GM21515 (cell line): ENCODE measurements at regions not wholly inside any gene's neighbourhood (a gene's known extent, or its start where the extent isn't known, plus 50 kb on each side); places are given as distances from the start of the nearest gene placed in this dataset.

Experiments
- ATAC-seq: cut with Tn5 transposase; IDR thresholded peaks from one replicate; pipeline ENCODE4 v1.9.1; 2021; ENCODE audit not compliant: unreplicated experiment

GRCh38 chr13:40069173-40070044 lies 413.9 kb downstream of the COG6 start:
- no peak for ATAC-seq

GRCh38 chr13:40070357-40070756 lies 414.9 kb downstream of the COG6 start:
- ATAC-seq: no peak

- ATAC-seq: no peak
Measured at GRCh38 chr13:40072663-40073120, 417.2 kb downstream of the COG6 start.

- no peak for ATAC-seq
Measured at GRCh38 chr13:40074338-40074737, 418.9 kb downstream of the COG6 start.

GRCh38 chr13:40075281-40075680 lies 419.8 kb downstream of the COG6 start:
- ATAC-seq: no peak

- no peak for ATAC-seq
Measured at GRCh38 chr13:40076765-40077362, 421.4 kb downstream of the COG6 start.

- no peak for ATAC-seq
Measured at GRCh38 chr13:40077396-40078027, 422.1 kb downstream of the COG6 start.

GRCh38 chr13:40079721-40080120 lies 424.3 kb downstream of the COG6 start:
- ATAC-seq: no peak

GRCh38 chr13:40080676-40081075 lies 425.2 kb downstream of the COG6 start:
- no peak for ATAC-seq

GRCh38 chr13:40082639-40083038 lies 427.2 kb downstream of the COG6 start:
- no peak for ATAC-seq

- no peak for ATAC-seq
Measured at GRCh38 chr13:40083841-40084240, 428.4 kb downstream of the COG6 start.

GRCh38 chr13:40084934-40085333 lies 429.5 kb downstream of the COG6 start:
- ATAC-seq: no peak

- no peak for ATAC-seq
Measured at GRCh38 chr13:40087091-40088002, 431.9 kb downstream of the COG6 start.

- no peak for ATAC-seq
Measured at GRCh38 chr13:40094056-40094455, 438.6 kb downstream of the COG6 start.

- no peak for ATAC-seq
Measured at GRCh38 chr13:40095695-40096356, 440.4 kb downstream of the COG6 start.

GRCh38 chr13:40096357-40096901 lies 441.0 kb downstream of the COG6 start:
- no peak for ATAC-seq

GRCh38 chr13:40098246-40098645 lies 442.8 kb downstream of the COG6 start:
- no peak for ATAC-seq

GRCh38 chr13:40101708-40102359 lies 446.4 kb downstream of the COG6 start:
- peak; percentile 70 for ATAC-seq

- peak; percentile 8 for ATAC-seq
Measured at GRCh38 chr13:40102360-40102727, 446.9 kb downstream of the COG6 start.

GRCh38 chr13:40102854-40103253 lies 447.4 kb downstream of the COG6 start:
- ATAC-seq: no peak
